B cell (primary cell): ENCODE measurements at regions not wholly inside any gene's neighbourhood (a gene's known extent, or its start where the extent isn't known, plus 50 kb on each side); places are given as distances from the start of the nearest gene placed in this dataset.

Experiments used
- ATAC-seq: fragments of 200-7000 bp; cut with Tn5 transposase; one replicate; pipeline ENCODE4 v1.10.0; 2021; ENCODE audit warnings: low read depth, mild to moderate bottlenecking, moderate number of reproducible peaks, moderate library complexity
- CTCF ChIA-PET: fragments of 350-600 bp; sonication (Branson Sonifier 250); formaldehyde crosslinking; loops from one replicate; lab custom pipeline; 2021; ENCODE audit warnings: antibody characterized with exemption, inconsistent platforms; lab: Charles Lee
- POLR2A ChIA-PET: fragments of 350-600 bp; sonication (Branson Sonifier 250); formaldehyde crosslinking; loops from one replicate; lab custom pipeline; 2021; ENCODE audit warnings: antibody characterized with exemption; lab: Charles Lee
- DNase-seq: peaks from one replicate; pipeline ENCODE4 v3.0.0; 2013
- H2AFZ ChIP-seq: 2 replicates; pipeline ENCODE4 v1.6.1; 2012; ENCODE audit warnings: mild to moderate bottlenecking, low read depth, low read length; ENCODE audit not compliant: insufficient read depth, poor library complexity, severe bottlenecking
- H3K27ac ChIP-seq, 2 donors: 1 replicate in 1 of 2; 2 replicates in 1 of 2; pipeline ENCODE4 v1.5.1; 2012 to 2013; ENCODE audit warnings: low read length in 2 of 2, mild to moderate bottlenecking in 2 of 2, moderate library complexity in 1 of 2
- H3K27me3 ChIP-seq, 4 experiments: fragments of 200-600 bp in 1 of 4; sonication (generic) in 1 of 4; replicated peaks in 1 of 4; 1 replicate in 2 of 4; 2 replicates in 2 of 4; pipeline versions ENCODE4 v1.6.1 to v1.7.0; 2013 to 2016; ENCODE audit warnings: low read length in 3 of 4, mild to moderate bottlenecking in 2 of 4, mixed read lengths in 1 of 4, moderate library complexity in 1 of 4; ENCODE audit not compliant: insufficient read depth in 4 of 4, control insufficient read depth in 3 of 4; ENCODE audit errors: control extremely low read depth in 1 of 4
- H3K36me3 ChIP-seq, 2 experiments: replicated peaks in 1 of 2; 1 replicate in 1 of 2; 2 replicates in 1 of 2; pipeline versions ENCODE4 v1.6.1 to v1.7.1; 2013; ENCODE audit warnings: low read length in 1 of 2; ENCODE audit not compliant: insufficient read depth in 2 of 2, control insufficient read depth in 1 of 2; ENCODE audit errors: control extremely low read depth in 1 of 2, extremely low read depth in 1 of 2
- H3K4me1 ChIP-seq, 2 donors: fragments of 200-600 bp in 1 of 2; sonication (generic) in 1 of 2; 1 replicate in 1 of 2; 2 replicates in 1 of 2; pipeline versions ENCODE4 v1.5.1 to v1.6.1; 2013 to 2017; ENCODE audit warnings: low read length in 2 of 2; ENCODE audit not compliant: control insufficient read depth in 2 of 2, insufficient read depth in 2 of 2
- H3K4me2 ChIP-seq: replicated peaks from 2 replicates; pipeline ENCODE3; 2012; ENCODE audit warnings: mild to moderate bottlenecking, low read depth, low read length; ENCODE audit not compliant: poor library complexity, severe bottlenecking
- H3K4me3 ChIP-seq, 5 experiments: fragments of 200-600 bp in 1 of 5; sonication (generic) in 1 of 5; 1 replicate in 3 of 5; 2 replicates in 2 of 5; pipeline versions ENCODE4 v1.5.1 to v1.7.0; 2011 to 2016; ENCODE audit warnings: low read length in 4 of 5, mild to moderate bottlenecking in 4 of 5, low read depth in 2 of 5, control low read depth in 1 of 5, moderate library complexity in 1 of 5; ENCODE audit not compliant: insufficient read depth in 1 of 5; ENCODE audit errors: control extremely low read depth in 1 of 5, extremely low read depth in 1 of 5
- H3K79me2 ChIP-seq: fragments of 200-600 bp; sonication (generic); one replicate; pipeline ENCODE4 v1.6.0; 2016; ENCODE audit warnings: low read length; ENCODE audit not compliant: control insufficient read depth, insufficient read depth
- H3K9ac ChIP-seq: fragments of 200-600 bp; sonication (generic); 2 replicates; pipeline ENCODE4 v1.6.1; 2017; ENCODE audit warnings: mild to moderate bottlenecking, low read length, moderate library complexity
- H3K9me3 ChIP-seq, 3 donors: one replicate each; pipeline versions ENCODE4 v1.6.1 to v1.7.1; 2013; ENCODE audit warnings: low read length in 2 of 3; ENCODE audit not compliant: control insufficient read depth in 2 of 3, insufficient read depth in 1 of 3; ENCODE audit errors: control extremely low read depth in 1 of 3
- H4K20me1 ChIP-seq: 2 replicates; pipeline ENCODE4 v1.6.0; 2012; ENCODE audit warnings: mild to moderate bottlenecking, low read length; ENCODE audit not compliant: insufficient read depth, control insufficient read depth, poor library complexity, severe bottlenecking
- H3K27ac Mint-ChIP-seq: one replicate; pipeline ENCODE4 v1.8.0; 2021; ENCODE audit warnings: mixed read lengths
- H3K27me3 Mint-ChIP-seq: one replicate; pipeline ENCODE4 v1.8.0; 2021; ENCODE audit warnings: mixed read lengths
- H3K4me1 Mint-ChIP-seq: one replicate; pipeline ENCODE4 v1.8.0; 2021; ENCODE audit warnings: mixed read lengths
- H3K4me3 Mint-ChIP-seq: one replicate; pipeline ENCODE4 v1.8.0; 2021; ENCODE audit warnings: mixed read lengths
- H3K9me3 Mint-ChIP-seq: one replicate; pipeline ENCODE4 v1.8.0; 2022; ENCODE audit warnings: mixed read lengths; ENCODE audit not compliant: insufficient read depth
- CTCF ChIP-seq: fragments of 200-600 bp; IDR thresholded peaks from one replicate; pipeline ENCODE4 v1.8.0; 2022; ENCODE audit warnings: antibody characterized with exemption, mild to moderate bottlenecking
- EZH2 ChIP-seq: IDR thresholded peaks from 2 replicates; pipeline ENCODE4 v1.6.1; 2012; ENCODE audit warnings: borderline replicate concordance, low read depth, mild to moderate bottlenecking, moderate library complexity, low read length; ENCODE audit not compliant: insufficient read depth, poor library complexity, severe bottlenecking
- WGBS: methylation state at CpG from one replicate; pipeline ENCODE4 v1.1.5; 2013; ENCODE audit warnings: missing lambda C conversion rate; ENCODE audit not compliant: insufficient coverage; 5-methylcytosine and 5-hydroxymethylcytosine counted together
- intact Hi-C: fragments of 100-400 bp; cut with micrococcal nuclease; formaldehyde crosslinking; loops from one replicate; pipeline ENCODE4 v1.10.0; 2022

GRCh38 chr13:104008541-104009435 is 942.6 kb upstream of the SLC10A2 start:
- TF ChIP-seq EZH2, result no peak
- TF ChIP-seq CTCF, result no peak
- CTCF ChIA-PET, result no interaction called here
- no peak overlapping the region for H3K9ac ChIP-seq

GRCh38 chr13:104008075-104008474 is 941.9 kb upstream of the SLC10A2 start:
- intact Hi-C loops, result no loop called here
- WGBS, result no CpG with 5 or more reads among the region's 4 CpGs
- Histone ChIP-seq H3K9me3 (peaks cover 0 to 1% (median 0%) of the 10 kb centered on the region in 3 donors), H3K4me2 (no peak overlapping the region), H4K20me1 (no peaks in the 10 kb centered on the region), H3K36me3 (no peaks in the 10 kb centered on the region), H3K27me3 (no peaks in the 10 kb centered on the region), H3K27ac (no peak overlapping the region), H3K4me3 (no peak overlapping the region), H3K4me1 (no peaks in the 10 kb centered on the region), H2AFZ (no peak overlapping the region), H3K79me2 (no peaks in the 10 kb centered on the region), H3K9ac (no peak overlapping the region)
- DNase-seq (no peak), ATAC-seq (no peak)
- TF ChIP-seq CTCF (no peak), EZH2 (no peak)
- Mint-ChIP-seq H3K27me3 (no peaks in the 10 kb centered on the region), H3K9me3 (no peaks in the 10 kb centered on the region), H3K27ac (no peak overlapping the region), H3K4me3 (no peak overlapping the region), H3K4me1 (no peaks in the 10 kb centered on the region)
- CTCF ChIA-PET, result no interaction called here
- POLR2A ChIA-PET, result no interaction called here

More at GRCh38 chr13:104008541-104009435, 942.6 kb upstream of the SLC10A2 start:
- no peak overlapping the region for H2AFZ ChIP-seq
- H3K4me3 Mint-ChIP-seq, result no peak overlapping the region
- WGBS, result 100% methylated on average over 2 of the region's 8 CpGs
- no peaks in the 10 kb centered on the region for H4K20me1 ChIP-seq
- no peaks in the 10 kb centered on the region for H3K4me1 ChIP-seq
- intact Hi-C loops, result no loop called here
- H3K36me3 ChIP-seq, result no peaks in the 10 kb centered on the region
- H3K27ac Mint-ChIP-seq, result no peak overlapping the region
- no peaks in the 10 kb centered on the region for H3K9me3 Mint-ChIP-seq
- no peak overlapping the region for H3K4me2 ChIP-seq
- DNase-seq (no peak), ATAC-seq (no peak)
- H3K79me2 ChIP-seq, result no peaks in the 10 kb centered on the region
- H3K9me3 ChIP-seq, result peaks cover 0 to 1% (median 0%) of the 10 kb centered on the region in 3 donors
- H3K4me3 ChIP-seq, result no peak overlapping the region
- no peaks in the 10 kb centered on the region for H3K27me3 ChIP-seq
- POLR2A ChIA-PET, result no interaction called here
- H3K4me1 Mint-ChIP-seq, result no peaks in the 10 kb centered on the region
- H3K27me3 Mint-ChIP-seq, result no peaks in the 10 kb centered on the region
- no peak overlapping the region for H3K27ac ChIP-seq
